Right atrium auricular region (tissue), 2 donors: ENCODE measurements at regions not wholly inside any gene's neighbourhood (a gene's known extent, or its start where the extent isn't known, plus 50 kb on each side); places are given as distances from the start of the nearest gene placed in this dataset.

Experiments used
- DNase-seq: peaks from one replicate; pipeline ENCODE4 v3.0.0-alpha.2; 2019; ENCODE audit warnings: low spot score
- H3K27ac ChIP-seq, 2 donors: fragments of 200-600 bp; sonication (generic); 1 replicate in 1 of 2; 2 replicates in 1 of 2; pipeline ENCODE4 v1.5.1; 2016 to 2019
- H3K27me3 ChIP-seq, 2 donors: fragments of 200-600 bp; sonication (generic); one replicate each; pipeline versions ENCODE4 v1.5.1 to v1.6.0; 2017 to 2019
- H3K36me3 ChIP-seq: fragments of 200-600 bp; sonication (generic); one replicate; pipeline ENCODE4 v1.5.1; 2016
- H3K4me1 ChIP-seq, 2 donors: fragments of 200-600 bp; sonication (generic); one replicate each; pipeline versions ENCODE4 v1.5.1 to v1.6.0; 2017 to 2019
- H3K4me3 ChIP-seq, 2 donors: fragments of 200-600 bp; sonication (generic); 1 replicate in 1 of 2; 2 replicates in 1 of 2; pipeline ENCODE4 v1.5.1; 2017 to 2019; ENCODE audit warnings: mild to moderate bottlenecking in 1 of 2, moderate library complexity in 1 of 2
- H3K9me3 ChIP-seq, 2 donors: fragments of 200-600 bp; sonication (generic); one replicate each; pipeline ENCODE4 v1.5.1; 2019
- TF ChIP-seq, protein P1 (sequence below), 2 donors: fragments of 200-600 bp; sonication (generic); IDR thresholded peaks; one replicate each; pipeline ENCODE4 v1.5.1; 2019; ENCODE audit warnings: antibody characterized with exemption in 2 of 2

DNA sequence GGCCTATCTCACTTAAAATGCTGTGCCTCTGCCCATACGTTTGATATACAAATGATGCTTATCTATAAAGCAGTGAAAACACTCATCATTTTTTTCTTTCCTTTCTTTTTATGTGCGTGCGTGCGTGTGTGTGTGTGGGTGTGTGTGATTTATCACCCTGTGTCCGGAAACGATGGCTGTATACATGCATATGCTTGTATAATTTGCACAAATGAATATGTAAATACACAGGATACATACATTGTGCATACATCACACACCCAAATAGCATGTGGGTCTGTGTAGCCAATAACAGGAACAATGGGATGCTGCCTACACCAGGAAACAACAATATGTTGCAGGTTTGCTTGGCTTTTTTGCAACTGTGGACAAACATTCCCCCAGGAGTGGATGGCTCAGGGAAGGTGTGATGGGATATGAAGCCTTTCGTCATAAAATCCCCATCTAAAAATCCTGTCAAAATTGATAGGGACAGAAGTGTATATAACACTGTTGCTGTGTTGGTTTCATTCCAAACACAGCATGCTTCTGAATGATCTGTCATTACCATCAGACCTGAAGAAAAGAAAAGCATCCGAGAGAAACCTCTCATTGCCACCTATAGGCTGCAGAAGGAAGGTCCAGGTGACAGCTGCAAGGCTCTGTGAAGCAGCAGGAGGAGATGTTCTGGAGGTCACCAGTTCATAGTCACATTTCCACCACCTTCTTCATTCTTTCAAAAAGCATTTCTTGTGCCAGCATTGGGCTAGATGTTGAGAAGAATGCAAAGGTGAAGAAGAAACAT is 503.9 kb upstream of the NR2F2 start:
- H3K9me3 ChIP-seq, result no peaks in the 10 kb centered on the region
- H3K4me3 ChIP-seq, result no peak overlapping the region
- DNase-seq, result no peak
- no peaks in the 10 kb centered on the region for H3K36me3 ChIP-seq
- H3K4me1 ChIP-seq, result no peaks in the 10 kb centered on the region
- H3K27ac ChIP-seq, result no peak overlapping the region
- TF ChIP-seq, protein P1, sequence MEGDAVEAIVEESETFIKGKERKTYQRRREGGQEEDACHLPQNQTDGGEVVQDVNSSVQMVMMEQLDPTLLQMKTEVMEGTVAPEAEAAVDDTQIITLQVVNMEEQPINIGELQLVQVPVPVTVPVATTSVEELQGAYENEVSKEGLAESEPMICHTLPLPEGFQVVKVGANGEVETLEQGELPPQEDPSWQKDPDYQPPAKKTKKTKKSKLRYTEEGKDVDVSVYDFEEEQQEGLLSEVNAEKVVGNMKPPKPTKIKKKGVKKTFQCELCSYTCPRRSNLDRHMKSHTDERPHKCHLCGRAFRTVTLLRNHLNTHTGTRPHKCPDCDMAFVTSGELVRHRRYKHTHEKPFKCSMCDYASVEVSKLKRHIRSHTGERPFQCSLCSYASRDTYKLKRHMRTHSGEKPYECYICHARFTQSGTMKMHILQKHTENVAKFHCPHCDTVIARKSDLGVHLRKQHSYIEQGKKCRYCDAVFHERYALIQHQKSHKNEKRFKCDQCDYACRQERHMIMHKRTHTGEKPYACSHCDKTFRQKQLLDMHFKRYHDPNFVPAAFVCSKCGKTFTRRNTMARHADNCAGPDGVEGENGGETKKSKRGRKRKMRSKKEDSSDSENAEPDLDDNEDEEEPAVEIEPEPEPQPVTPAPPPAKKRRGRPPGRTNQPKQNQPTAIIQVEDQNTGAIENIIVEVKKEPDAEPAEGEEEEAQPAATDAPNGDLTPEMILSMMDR (IDR thresholded peaks at IDR 0.05), result no peak
- no peaks in the 10 kb centered on the region for H3K27me3 ChIP-seq

DNA sequence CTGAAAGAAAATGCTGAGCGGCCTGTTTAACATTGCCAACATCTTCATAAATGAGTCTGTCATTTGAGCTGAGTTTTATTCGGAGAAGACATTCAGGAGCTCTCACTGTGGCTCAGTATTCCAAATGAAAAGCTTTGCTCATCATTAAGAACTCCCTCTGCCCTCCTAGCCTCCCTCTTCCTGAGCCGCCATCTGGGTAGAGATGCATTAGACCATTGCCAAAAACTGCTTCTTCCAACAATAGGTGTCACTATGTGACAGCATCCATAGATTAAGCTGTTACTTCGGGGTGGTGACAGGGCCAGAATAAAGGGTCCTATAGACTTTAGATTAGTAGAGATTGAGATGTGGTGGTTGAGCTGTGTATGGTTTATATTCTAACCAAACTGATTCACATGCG is 501.4 kb upstream of the NR2F2 start:
- TF ChIP-seq, protein P1 (IDR thresholded peaks at IDR 0.05), result no peak
- H3K4me1 ChIP-seq, result no peaks in the 10 kb centered on the region
- no peak overlapping the region for H3K4me3 ChIP-seq
- H3K9me3 ChIP-seq, result no peaks in the 10 kb centered on the region
- no peaks in the 10 kb centered on the region for H3K36me3 ChIP-seq
- no peaks in the 10 kb centered on the region for H3K27me3 ChIP-seq
- DNase-seq, result no peak
- no peak overlapping the region for H3K27ac ChIP-seq

DNA sequence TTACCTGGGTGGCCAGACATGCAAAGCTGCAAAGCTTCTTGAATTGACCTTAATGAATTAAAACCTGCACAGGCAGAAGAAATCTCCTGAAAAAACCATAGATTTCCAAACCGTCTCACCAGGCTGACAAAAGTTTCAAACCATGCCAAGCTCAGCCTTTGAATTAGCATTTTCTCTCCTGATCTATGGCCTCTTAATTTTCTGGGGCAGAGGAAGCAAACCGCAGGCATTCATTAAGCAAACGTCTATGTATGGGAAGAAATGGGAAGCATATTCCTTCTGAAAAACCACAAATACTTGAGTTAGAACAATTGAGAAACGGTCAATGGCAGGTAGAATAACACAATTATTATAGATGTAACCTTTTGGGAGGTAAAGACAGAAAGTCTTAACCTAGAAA is 500.2 kb upstream of the NR2F2 start:
- TF ChIP-seq, protein P1 (IDR thresholded peaks at IDR 0.05), result no peak
- no peaks in the 10 kb centered on the region for H3K4me1 ChIP-seq
- no peaks in the 10 kb centered on the region for H3K9me3 ChIP-seq
- H3K4me3 ChIP-seq, result no peak overlapping the region
- no peak for DNase-seq
- H3K36me3 ChIP-seq, result no peaks in the 10 kb centered on the region
- no peaks in the 10 kb centered on the region for H3K27me3 ChIP-seq
- no peak overlapping the region for H3K27ac ChIP-seq

DNA sequence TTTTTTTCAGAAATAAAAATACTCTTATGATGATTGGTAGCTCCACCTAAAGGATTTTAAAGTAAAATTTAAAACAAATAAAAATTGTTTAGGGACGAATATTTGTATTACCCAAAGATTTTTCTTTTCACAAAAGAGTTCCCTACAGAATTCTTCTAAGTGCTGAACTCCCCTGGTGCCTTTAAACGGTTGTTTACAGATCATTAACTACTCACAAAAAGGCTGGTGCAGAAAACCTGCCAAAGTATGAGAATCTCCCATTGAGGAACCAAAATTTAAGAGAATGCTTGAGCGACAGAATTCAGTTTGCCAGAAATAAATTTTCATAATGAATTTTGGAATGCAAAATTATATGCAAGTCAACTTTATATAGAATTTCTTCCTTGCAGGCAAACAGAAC is 497.8 kb upstream of the NR2F2 start:
- no peaks in the 10 kb centered on the region for H3K4me1 ChIP-seq
- no peak overlapping the region for H3K27ac ChIP-seq
- DNase-seq, result no peak
- no peaks in the 10 kb centered on the region for H3K9me3 ChIP-seq
- no peaks in the 10 kb centered on the region for H3K36me3 ChIP-seq
- no peaks in the 10 kb centered on the region for H3K27me3 ChIP-seq
- H3K4me3 ChIP-seq, result no peak overlapping the region
- TF ChIP-seq, protein P1 (IDR thresholded peaks at IDR 0.05), result no peak

DNA sequence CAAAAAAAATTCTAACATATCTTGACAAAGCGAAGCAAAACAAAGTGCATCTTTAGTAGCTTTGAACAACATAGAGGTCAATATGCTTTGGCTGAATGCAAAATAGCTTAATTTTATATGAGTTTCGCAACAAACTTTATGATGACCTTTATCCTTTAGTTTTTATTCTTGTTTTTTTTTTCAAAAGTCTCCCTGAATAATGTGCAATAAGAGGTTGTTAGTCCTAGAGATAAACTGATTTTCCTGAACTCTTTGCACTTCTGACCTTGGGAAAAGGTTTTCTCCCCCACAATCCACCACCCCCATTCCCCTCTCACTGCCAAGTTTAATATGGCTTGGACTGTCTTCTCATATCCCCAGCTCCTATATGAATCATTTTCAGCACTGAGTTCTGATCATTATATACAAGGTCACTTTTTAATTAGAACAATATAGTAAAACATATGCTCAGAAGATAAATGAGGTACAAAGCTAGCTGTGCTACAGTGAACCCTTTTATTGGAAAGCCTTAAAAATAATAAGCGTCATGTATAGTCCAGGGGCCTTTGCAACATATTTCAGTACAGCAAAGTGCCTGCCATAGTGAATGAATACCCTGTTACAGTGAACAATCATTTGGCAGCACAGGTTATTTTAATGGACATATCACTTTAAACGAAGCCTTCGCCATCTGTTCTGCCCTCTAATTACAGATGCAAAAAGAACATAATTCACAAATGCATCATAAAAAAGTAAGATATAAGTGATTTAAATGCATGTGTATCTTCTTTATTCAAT is 496.3 kb upstream of the NR2F2 start:
- Histone ChIP-seq H3K27me3 (no peaks in the 10 kb centered on the region), H3K27ac (no peak overlapping the region), H3K9me3 (no peaks in the 10 kb centered on the region), H3K4me1 (no peaks in the 10 kb centered on the region), H3K36me3 (no peaks in the 10 kb centered on the region), H3K4me3 (no peak overlapping the region)
- TF ChIP-seq, protein P1 (IDR thresholded peaks at IDR 0.05), result no peak
- DNase-seq, result no peak
